Vagina (tissue), 2 donors: ENCODE measurements at regions not wholly inside any gene's neighbourhood (a gene's known extent, or its start where the extent isn't known, plus 50 kb on each side); places are given as distances from the start of the nearest gene placed in this dataset.

Experiments
- CTCF ChIP-seq, 3 experiments: fragments of 450-650 bp in 2 of 3; fragments of 200-600 bp in 1 of 3; sonication (generic) in 1 of 3; IDR thresholded peaks; one replicate each; pipeline ENCODE4 v1.5.1; 2017 to 2019; ENCODE audit warnings: antibody characterized with exemption in 3 of 3, mild to moderate bottlenecking in 2 of 3, moderate library complexity in 2 of 3
- POLR2A ChIP-seq, 2 donors: fragments of 450-650 bp; IDR thresholded peaks; one replicate each; pipeline ENCODE4 v1.6.1; 2017; ENCODE audit warnings: antibody characterized with exemption in 2 of 2, mild to moderate bottlenecking in 2 of 2, moderate library complexity in 2 of 2

GRCh38 chr9:88905506-88905905 is 85.8 kb upstream of the S1PR3 start:
- TF ChIP-seq CTCF (IDR thresholded peaks at IDR 0.05) (no peak), POLR2A (IDR thresholded peaks at IDR 0.05) (no peak)
